Glutamatergic neuron (in vitro differentiated cells): ENCODE measurements at regions not wholly inside any gene's neighbourhood (a gene's known extent, or its start where the extent isn't known, plus 50 kb on each side); places are given as distances from the start of the nearest gene placed in this dataset.

Experiments
- DNase-seq: peaks from one replicate; pipeline ENCODE4 v3.0.0; 2022
- H3K27ac Mint-ChIP-seq: one replicate; pipeline ENCODE4 v1.8.0; 2020; ENCODE audit warnings: mild to moderate bottlenecking, mixed read lengths, inconsistent platforms; ENCODE audit not compliant: unreplicated experiment
- H3K27me3 Mint-ChIP-seq: one replicate; pipeline ENCODE4 v1.8.0; 2020; ENCODE audit warnings: mild to moderate bottlenecking, moderate library complexity, mixed read lengths, inconsistent platforms; ENCODE audit not compliant: unreplicated experiment
- H3K36me3 Mint-ChIP-seq: one replicate; pipeline ENCODE4 v1.8.0; 2020; ENCODE audit warnings: mild to moderate bottlenecking, mixed read lengths, inconsistent platforms; ENCODE audit not compliant: unreplicated experiment
- H3K4me1 Mint-ChIP-seq: one replicate; pipeline ENCODE4 v1.8.0; 2020; ENCODE audit warnings: mild to moderate bottlenecking, low read depth, mixed read lengths, inconsistent platforms; ENCODE audit not compliant: unreplicated experiment
- H3K4me3 Mint-ChIP-seq: one replicate; pipeline ENCODE4 v1.8.0; 2020; ENCODE audit warnings: mild to moderate bottlenecking, mixed read lengths, inconsistent platforms; ENCODE audit not compliant: unreplicated experiment
- H3K9me3 Mint-ChIP-seq: one replicate; pipeline ENCODE4 v1.8.0; 2020; ENCODE audit warnings: mild to moderate bottlenecking, moderate library complexity, mixed read lengths, inconsistent platforms; ENCODE audit not compliant: unreplicated experiment
- TF ChIP-seq, protein P1 (sequence below): fragments of 200-600 bp; sonication (generic); IDR thresholded peaks from one replicate; pipeline ENCODE4 v1.5.0; 2021; ENCODE audit not compliant: partially characterized antibody, unreplicated experiment

DNA sequence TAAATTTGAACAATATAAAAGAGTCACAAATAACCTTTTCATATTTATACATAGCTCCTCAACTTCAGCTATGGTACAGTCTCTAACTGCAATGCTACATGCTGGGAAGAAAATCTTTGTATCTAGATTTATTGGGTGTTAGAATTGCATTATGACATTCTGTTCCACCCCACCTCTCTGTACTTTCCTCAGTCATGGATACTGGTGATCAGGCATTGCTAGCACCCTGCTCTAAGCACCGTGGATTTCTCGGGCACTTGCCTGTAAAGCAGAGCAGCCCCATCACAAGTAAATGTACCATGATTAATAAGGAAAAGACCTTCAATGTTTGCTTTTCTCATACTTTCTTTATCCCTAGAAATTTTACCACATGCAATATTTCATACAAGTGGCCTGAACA, 1028.9 kb upstream of the INTU start:
- Mint-ChIP-seq H3K4me1 (no peaks in the 10 kb centered on the region), H3K27me3 (peaks cover 2% of the 10 kb centered on the region), H3K36me3 (no peaks in the 10 kb centered on the region), H3K9me3 (no peaks in the 10 kb centered on the region), H3K4me3 (no peak overlapping the region), H3K27ac (no peak overlapping the region)
- no peak for DNase-seq
- TF ChIP-seq, protein P1, sequence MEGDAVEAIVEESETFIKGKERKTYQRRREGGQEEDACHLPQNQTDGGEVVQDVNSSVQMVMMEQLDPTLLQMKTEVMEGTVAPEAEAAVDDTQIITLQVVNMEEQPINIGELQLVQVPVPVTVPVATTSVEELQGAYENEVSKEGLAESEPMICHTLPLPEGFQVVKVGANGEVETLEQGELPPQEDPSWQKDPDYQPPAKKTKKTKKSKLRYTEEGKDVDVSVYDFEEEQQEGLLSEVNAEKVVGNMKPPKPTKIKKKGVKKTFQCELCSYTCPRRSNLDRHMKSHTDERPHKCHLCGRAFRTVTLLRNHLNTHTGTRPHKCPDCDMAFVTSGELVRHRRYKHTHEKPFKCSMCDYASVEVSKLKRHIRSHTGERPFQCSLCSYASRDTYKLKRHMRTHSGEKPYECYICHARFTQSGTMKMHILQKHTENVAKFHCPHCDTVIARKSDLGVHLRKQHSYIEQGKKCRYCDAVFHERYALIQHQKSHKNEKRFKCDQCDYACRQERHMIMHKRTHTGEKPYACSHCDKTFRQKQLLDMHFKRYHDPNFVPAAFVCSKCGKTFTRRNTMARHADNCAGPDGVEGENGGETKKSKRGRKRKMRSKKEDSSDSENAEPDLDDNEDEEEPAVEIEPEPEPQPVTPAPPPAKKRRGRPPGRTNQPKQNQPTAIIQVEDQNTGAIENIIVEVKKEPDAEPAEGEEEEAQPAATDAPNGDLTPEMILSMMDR: no peak

DNA sequence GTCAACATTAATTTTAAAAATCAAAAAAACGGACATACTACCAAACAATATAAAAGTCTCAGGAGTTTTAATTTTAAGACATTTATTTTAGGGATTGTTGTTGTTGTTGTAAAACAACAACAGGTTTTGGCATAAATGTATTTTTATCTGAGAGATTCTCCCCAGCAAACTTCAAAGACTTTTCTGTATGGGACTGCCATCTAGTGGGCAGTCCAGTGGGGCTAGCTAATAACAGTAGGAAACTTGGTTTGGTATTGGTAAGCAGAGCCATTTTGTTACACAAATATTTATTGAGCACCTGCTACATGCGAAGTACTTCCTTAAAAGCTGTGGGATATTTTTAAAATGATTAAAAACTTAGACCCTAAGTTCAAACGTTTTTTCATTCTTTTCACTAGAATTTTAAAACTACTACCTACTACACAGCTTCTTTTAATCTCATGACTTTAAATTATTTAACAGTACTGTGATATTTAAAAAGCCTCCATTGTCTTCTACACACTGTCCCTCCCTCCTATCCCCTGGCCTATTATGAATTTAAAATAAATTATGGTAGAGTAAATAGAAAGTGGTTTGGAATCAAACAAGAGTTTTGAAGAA, 1028.4 kb upstream of the INTU start:
- Mint-ChIP-seq H3K4me1 (no peaks in the 10 kb centered on the region), H3K36me3 (no peaks in the 10 kb centered on the region), H3K9me3 (no peaks in the 10 kb centered on the region), H3K27me3 (peaks cover 2% of the 10 kb centered on the region), H3K27ac (no peak overlapping the region), H3K4me3 (no peak overlapping the region)
- TF ChIP-seq, protein P1: peak; percentile 65
- peak; percentile 24 for DNase-seq

DNA sequence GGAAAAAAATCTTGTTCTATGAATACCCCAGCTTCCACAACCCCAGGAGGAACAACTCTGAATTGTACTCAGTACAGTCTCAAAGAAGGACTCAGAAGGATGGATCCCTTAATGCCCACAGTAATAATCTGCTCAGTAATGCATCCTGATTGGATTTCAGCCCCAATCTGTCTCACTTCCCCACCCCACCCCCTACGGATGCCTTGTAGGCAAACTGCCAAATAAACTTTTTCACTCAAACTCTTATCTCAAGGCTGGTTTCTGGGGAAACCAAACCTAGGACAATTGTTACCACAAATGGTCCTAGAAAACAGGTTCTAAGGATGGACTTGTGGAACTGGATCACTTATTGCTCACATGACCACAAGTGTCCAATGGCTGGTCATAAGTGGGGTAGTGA, 1021.8 kb upstream of the INTU start:
- TF ChIP-seq, protein P1: no peak
- DNase-seq: no peak
- Mint-ChIP-seq H3K36me3 (peaks cover under 1% of the 10 kb centered on the region), H3K4me3 (no peak overlapping the region), H3K27me3 (no peaks in the 10 kb centered on the region), H3K27ac (no peak overlapping the region), H3K4me1 (no peaks in the 10 kb centered on the region), H3K9me3 (no peaks in the 10 kb centered on the region)

DNA sequence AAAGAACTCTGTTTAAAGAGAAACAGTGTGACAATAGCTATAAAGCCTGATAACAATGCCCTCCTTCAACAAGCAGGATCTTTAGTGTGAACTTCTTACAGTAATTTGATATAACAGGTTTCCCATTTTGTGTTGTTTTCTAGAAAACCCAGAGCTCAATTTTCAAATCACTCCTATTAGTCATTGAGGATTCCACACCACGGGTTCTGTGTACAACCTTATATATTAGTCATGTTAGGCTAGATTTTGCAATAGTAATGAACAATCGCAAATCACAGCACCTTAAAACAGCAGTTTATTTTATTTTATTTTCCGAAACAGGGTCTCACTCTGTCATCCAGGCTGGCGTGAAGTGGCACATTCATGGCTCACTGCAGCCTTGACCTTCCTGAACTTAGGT, 1020.9 kb upstream of the INTU start:
- H3K27me3 Mint-ChIP-seq: no peaks in the 10 kb centered on the region
- no peak overlapping the region for H3K27ac Mint-ChIP-seq
- H3K9me3 Mint-ChIP-seq: no peaks in the 10 kb centered on the region
- no peaks in the 10 kb centered on the region for H3K4me1 Mint-ChIP-seq
- no peak for DNase-seq
- peaks cover 7% of the 10 kb centered on the region for H3K36me3 Mint-ChIP-seq
- TF ChIP-seq, protein P1: no peak
- H3K4me3 Mint-ChIP-seq: no peak overlapping the region

DNA sequence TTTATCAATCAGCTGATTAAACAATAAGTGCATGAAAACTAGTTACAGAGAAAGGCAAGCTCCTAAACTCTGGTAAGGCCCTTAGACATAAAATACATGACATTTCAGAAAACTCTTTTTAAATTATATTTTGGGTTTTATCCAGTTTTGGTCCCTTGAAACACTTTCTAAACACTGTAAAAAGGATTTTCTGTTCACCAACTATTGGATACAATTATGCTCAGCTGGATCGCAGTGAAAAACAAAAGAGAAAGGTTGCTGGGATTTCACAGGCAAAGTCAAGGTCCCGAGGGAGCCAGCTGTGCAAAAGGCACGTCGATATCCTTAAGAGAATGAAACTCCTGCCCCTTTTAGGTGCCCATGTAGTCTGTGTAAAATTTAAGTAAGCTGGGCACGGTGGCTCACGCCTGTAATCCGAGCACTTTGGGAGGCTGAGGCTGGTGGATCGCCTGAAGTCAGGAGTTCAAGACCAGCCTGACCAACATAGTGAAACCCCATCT, 1018.4 kb upstream of the INTU start:
- H3K4me1 Mint-ChIP-seq: no peaks in the 10 kb centered on the region
- no peak overlapping the region for H3K27ac Mint-ChIP-seq
- TF ChIP-seq, protein P1: no peak
- peaks cover 4% of the 10 kb centered on the region for H3K9me3 Mint-ChIP-seq
- H3K4me3 Mint-ChIP-seq: no peak overlapping the region
- peak; percentile 66 for DNase-seq
- H3K36me3 Mint-ChIP-seq: peaks cover 12% of the 10 kb centered on the region
- H3K27me3 Mint-ChIP-seq: peaks cover 1% of the 10 kb centered on the region
